Activated CD8-positive, alpha-beta T cell treated with anti-CD3 and anti-CD28 coated beads, Interleukin-2, amount 10 ng/mL, durations not matched to agents 7 days and 5 days (primary cell): ENCODE measurements at regions not wholly inside any gene's neighbourhood (a gene's known extent, or its start where the extent isn't known, plus 50 kb on each side); places are given as distances from the start of the nearest gene placed in this dataset.

Source experiments
- ATAC-seq: fragments of 150-1000 bp; cut with Tn5 transposase; one replicate; pipeline ENCODE4 v1.10.0; 2021; ENCODE audit warnings: moderate library complexity
- CTCF ChIA-PET: fragments of 350-600 bp; sonication (Branson Sonifier 250); formaldehyde crosslinking; loops from one replicate; lab custom pipeline; 2021; ENCODE audit warnings: antibody characterized with exemption; lab: Charles Lee
- POLR2A ChIA-PET: fragments of 350-600 bp; sonication (Branson Sonifier 250); formaldehyde crosslinking; loops from one replicate; lab custom pipeline; 2021; ENCODE audit warnings: antibody characterized with exemption; lab: Charles Lee
- DNase-seq: peaks from one replicate; pipeline ENCODE4 v3.0.0-alpha.2; 2020
- H3K27ac Mint-ChIP-seq: one replicate; pipeline ENCODE4 v1.8.0; 2021; ENCODE audit warnings: mild to moderate bottlenecking, mixed read lengths
- H3K27me3 Mint-ChIP-seq: one replicate; pipeline ENCODE4 v1.8.0; 2021; ENCODE audit warnings: low read depth, mixed read lengths
- H3K36me3 Mint-ChIP-seq: one replicate; pipeline ENCODE4 v1.8.0; 2021; ENCODE audit warnings: low read depth, mixed read lengths
- H3K4me1 Mint-ChIP-seq: one replicate; pipeline ENCODE4 v1.8.0; 2021; ENCODE audit warnings: low read depth, mixed read lengths
- H3K4me3 Mint-ChIP-seq: one replicate; pipeline ENCODE4 v1.8.0; 2021; ENCODE audit warnings: mild to moderate bottlenecking, mixed read lengths
- H3K9me3 Mint-ChIP-seq: one replicate; pipeline ENCODE4 v1.8.0; 2022; ENCODE audit warnings: mixed read lengths; ENCODE audit not compliant: insufficient read depth

DNA sequence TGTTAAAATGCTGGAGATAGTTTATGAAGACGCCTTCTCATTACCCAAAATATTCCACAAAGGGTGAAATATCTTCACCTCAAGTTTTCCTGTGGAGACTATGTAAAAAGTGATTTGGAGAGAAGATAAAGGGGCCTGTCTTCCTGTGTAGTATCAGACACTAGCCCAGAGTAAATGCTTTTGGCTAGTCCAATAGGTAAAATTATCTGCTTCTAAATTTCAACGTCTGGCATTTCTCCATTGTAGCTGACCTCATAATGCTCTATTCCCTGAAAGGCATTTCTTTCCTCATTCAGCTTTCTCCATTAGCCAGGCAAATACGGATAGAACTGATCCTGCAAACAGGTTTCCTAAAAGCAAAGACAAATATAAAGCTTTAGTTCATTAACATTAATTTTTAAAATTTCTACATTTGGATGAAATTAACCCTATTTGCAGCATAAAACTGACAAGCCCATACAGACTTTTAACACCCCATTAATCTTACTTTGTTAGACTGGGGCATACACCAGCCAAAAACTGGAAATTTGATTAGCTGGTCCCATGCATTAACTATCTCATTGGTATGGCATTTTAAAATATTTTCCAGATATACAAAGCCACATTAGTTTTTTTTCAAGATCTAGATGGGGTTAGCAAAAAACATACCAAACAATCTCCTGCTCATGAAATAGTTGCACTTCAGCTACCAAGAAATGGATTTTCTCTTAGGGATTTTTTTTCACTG, 548.8 kb downstream of the EFNA5 start:
- ChIA-PET POLR2A (no interaction called here), CTCF (interaction anchor here (1.3 kb wide), 1 partner anchor 127 kb away, joined by 3 read pairs; no protein-coding TSS in a partner anchor)
- no peak overlapping the region for H3K4me3 Mint-ChIP-seq
- ATAC-seq (no peak), DNase-seq (no peak)
- no peaks in the 10 kb centered on the region for H3K36me3 Mint-ChIP-seq
- H3K9me3 Mint-ChIP-seq, result no peaks in the 10 kb centered on the region
- no peaks in the 10 kb centered on the region for H3K27me3 Mint-ChIP-seq
- H3K27ac Mint-ChIP-seq, result no peak overlapping the region
- H3K4me1 Mint-ChIP-seq, result no peaks in the 10 kb centered on the region

DNA sequence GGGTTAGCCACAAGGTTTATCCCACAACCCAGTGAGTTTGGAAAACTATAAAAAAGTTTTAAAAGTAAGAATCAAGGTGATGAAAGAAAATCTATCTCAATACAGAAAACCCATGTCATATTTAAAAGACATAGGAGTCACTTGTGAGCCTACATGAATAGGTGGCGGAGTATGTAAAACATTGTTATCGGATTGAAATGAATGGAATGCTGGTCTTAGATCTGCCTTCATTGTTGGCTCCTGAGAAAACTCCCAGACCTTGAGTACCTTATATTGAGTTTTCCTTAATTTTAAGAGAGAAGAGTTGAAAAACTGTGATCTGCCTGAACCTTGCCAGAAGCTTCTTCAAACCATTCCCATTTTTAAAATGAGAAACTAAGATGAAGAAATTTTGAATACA, 551.1 kb downstream of the EFNA5 start:
- H3K4me3 Mint-ChIP-seq, result no peak overlapping the region
- H3K4me1 Mint-ChIP-seq, result no peaks in the 10 kb centered on the region
- no peaks in the 10 kb centered on the region for H3K27me3 Mint-ChIP-seq
- ATAC-seq, result no peak
- no peak for DNase-seq
- no peaks in the 10 kb centered on the region for H3K9me3 Mint-ChIP-seq
- no peaks in the 10 kb centered on the region for H3K36me3 Mint-ChIP-seq
- ChIA-PET CTCF (no interaction called here), POLR2A (no interaction called here)
- no peak overlapping the region for H3K27ac Mint-ChIP-seq

DNA sequence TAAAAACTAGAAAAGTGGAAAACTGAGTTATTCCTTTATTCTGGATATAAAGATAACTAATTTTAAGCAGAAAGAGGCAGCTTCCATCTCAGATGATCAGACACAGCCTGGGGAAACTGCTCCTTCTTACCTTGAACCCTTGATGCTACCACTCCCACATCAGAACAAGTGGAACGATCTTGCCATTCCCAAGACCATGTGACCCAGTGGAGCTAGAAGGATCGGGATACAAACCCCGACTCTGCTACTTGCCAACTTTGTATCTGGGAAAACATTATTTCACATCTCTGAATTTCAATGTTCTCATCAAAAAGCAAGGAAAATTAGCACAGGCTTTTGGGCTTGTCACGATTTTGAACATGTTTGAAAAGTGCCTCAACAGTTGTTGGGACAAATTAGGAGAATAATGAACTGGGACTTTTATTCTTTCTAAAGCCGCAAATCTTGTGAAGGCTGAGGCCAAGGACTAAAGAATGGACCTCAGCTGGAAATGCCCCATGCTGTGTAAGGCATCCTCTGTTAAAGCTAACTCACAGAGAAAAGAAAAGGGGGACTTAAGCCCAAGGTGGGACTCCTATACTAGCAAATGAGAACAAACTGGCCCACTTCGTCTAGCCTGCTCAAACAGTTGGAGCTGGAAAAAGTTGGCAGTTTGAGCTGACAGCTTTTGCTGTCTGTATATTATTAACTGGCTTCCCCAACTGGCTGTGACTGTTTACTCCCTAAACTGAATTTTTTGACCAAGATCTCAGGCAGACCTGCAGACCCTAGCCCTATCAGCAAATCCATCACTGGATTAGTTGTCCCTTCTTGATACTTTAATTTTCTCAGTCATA, 552.3 kb downstream of the EFNA5 start:
- ChIA-PET POLR2A (no interaction called here), CTCF (no interaction called here)
- no peak for DNase-seq
- Mint-ChIP-seq H3K4me3 (no peak overlapping the region), H3K27ac (no peak overlapping the region), H3K4me1 (no peaks in the 10 kb centered on the region), H3K36me3 (no peaks in the 10 kb centered on the region), H3K9me3 (no peaks in the 10 kb centered on the region), H3K27me3 (no peaks in the 10 kb centered on the region)
- ATAC-seq, result no peak

DNA sequence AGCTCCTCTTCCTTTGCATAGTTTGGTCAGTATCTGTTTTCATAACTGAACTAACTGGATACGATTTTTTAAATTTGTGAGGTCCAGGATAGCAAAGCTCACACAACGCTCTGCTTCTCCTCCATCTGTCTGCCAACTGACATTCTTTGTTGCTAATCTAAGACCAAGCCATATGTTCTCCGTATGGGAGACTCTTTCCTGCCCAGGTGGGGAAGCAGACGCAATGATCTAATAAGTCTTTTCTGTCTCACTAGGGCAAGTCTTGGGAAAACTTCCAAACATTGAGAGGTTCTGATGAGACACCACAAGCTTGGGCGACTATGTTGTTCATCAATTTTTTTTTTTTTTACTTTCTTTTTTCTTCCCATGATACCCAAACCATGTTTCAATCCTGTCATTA, 558.5 kb downstream of the EFNA5 start:
- ATAC-seq (no peak), DNase-seq (no peak)
- ChIA-PET CTCF (no interaction called here), POLR2A (no interaction called here)
- H3K27me3 Mint-ChIP-seq, result no peaks in the 10 kb centered on the region
- no peaks in the 10 kb centered on the region for H3K9me3 Mint-ChIP-seq
- no peak overlapping the region for H3K4me3 Mint-ChIP-seq
- no peak overlapping the region for H3K27ac Mint-ChIP-seq
- H3K36me3 Mint-ChIP-seq, result no peaks in the 10 kb centered on the region
- H3K4me1 Mint-ChIP-seq, result no peaks in the 10 kb centered on the region

DNA sequence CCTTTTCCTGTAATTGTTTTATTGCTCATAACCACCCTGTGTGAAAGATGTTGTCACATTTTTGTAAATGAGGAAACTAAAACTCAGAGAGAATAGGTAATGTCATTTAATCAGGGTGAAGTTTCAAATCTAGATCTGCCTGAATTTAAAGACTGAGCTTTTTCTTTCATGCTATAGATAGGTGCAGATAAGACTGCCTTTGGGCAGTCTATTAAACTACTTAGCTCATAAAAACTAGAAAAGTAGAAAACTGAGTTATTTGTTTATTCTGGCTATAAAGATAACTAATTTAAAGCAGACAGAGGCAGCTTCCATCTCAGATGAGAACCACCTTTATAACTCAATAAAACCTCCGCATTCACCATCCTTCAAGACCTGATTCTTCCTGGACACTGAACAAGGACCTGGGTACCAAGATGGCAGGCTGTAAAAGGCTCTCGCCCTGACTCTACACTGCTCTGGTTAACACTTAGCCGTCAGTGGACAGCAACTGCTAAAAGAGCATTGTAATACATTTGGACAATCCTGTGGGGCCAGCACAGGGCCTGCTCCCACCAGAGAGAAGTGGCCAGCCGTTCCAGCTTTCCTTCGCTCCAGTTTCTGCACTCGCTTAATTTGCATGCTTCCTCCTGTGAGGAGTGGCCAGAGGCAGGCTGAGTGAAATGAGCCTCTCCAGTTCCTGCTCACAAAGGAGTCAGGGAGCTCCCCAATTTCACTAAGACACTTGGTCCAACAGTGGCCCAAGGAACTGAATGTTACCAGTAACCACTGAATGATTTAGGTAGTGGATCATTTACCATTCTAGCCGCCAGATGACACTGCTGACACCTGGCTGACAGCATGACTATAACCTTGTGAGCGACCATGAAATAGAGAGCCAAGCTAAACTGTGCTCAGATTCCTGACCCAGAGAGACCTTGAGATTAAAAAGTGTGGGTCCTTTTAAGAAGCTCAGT, 566.4 kb downstream of the EFNA5 start:
- ChIA-PET POLR2A (no interaction called here), CTCF (no interaction called here)
- Mint-ChIP-seq H3K27ac (no peak overlapping the region), H3K4me1 (no peaks in the 10 kb centered on the region), H3K9me3 (no peaks in the 10 kb centered on the region), H3K4me3 (no peak overlapping the region), H3K27me3 (no peaks in the 10 kb centered on the region), H3K36me3 (no peaks in the 10 kb centered on the region)
- ATAC-seq (no peak), DNase-seq (no peak)

- Mint-ChIP-seq H3K27ac (no peak overlapping the region), H3K27me3 (no peaks in the 10 kb centered on the region), H3K36me3 (no peaks in the 10 kb centered on the region), H3K4me1 (no peaks in the 10 kb centered on the region), H3K4me3 (no peak overlapping the region), H3K9me3 (no peaks in the 10 kb centered on the region)
- DNase-seq (no peak), ATAC-seq (no peak)
- POLR2A ChIA-PET, result no interaction called here
- CTCF ChIA-PET, result no interaction called here
These were observed 567.2 kb downstream of the EFNA5 start for GRCh38 chr5:107103522-107103921.

- CTCF ChIA-PET, result no interaction called here
- no peak for DNase-seq
- Mint-ChIP-seq H3K36me3 (no peaks in the 10 kb centered on the region), H3K4me3 (no peak overlapping the region), H3K9me3 (no peaks in the 10 kb centered on the region), H3K27ac (no peak overlapping the region), H3K27me3 (no peaks in the 10 kb centered on the region), H3K4me1 (no peaks in the 10 kb centered on the region)
- POLR2A ChIA-PET, result no interaction called here
- ATAC-seq, result no peak
These were observed 570.6 kb downstream of the EFNA5 start for GRCh38 chr5:107100121-107100520.

DNA sequence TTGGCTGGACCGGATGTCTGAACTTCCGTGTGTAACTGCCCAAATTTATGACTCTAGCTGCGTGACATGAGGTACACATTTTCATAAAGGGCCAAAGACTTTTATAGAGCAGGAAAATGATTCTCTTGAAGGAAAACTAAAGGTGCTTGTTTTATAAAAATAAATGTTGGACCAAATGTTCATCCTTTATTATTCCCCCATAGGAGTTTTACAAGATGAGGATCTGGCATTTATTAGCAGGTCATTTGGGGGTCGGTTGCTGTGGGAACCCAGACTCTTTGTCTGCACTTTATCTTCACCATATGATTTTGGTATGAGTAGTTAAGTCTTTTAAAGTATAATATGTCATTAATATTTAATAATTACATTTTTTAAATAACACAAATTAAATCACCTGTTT, 571.2 kb downstream of the EFNA5 start:
- Mint-ChIP-seq H3K36me3 (no peaks in the 10 kb centered on the region), H3K4me3 (no peak overlapping the region), H3K27me3 (no peaks in the 10 kb centered on the region), H3K27ac (no peak overlapping the region), H3K9me3 (no peaks in the 10 kb centered on the region), H3K4me1 (no peaks in the 10 kb centered on the region)
- POLR2A ChIA-PET, result no interaction called here
- ATAC-seq (no peak), DNase-seq (no peak)
- CTCF ChIA-PET, result no interaction called here

GRCh38 chr5:107092695-107093094, 578.0 kb downstream of the EFNA5 start:
- ATAC-seq (no peak), DNase-seq (no peak)
- ChIA-PET CTCF (no interaction called here), POLR2A (no interaction called here)
- no peaks in the 10 kb centered on the region for H3K9me3 Mint-ChIP-seq
- H3K4me1 Mint-ChIP-seq, result no peaks in the 10 kb centered on the region
- H3K36me3 Mint-ChIP-seq, result no peaks in the 10 kb centered on the region
- no peak overlapping the region for H3K4me3 Mint-ChIP-seq
- H3K27me3 Mint-ChIP-seq, result no peaks in the 10 kb centered on the region
- H3K27ac Mint-ChIP-seq, result no peak overlapping the region

GRCh38 chr5:107090506-107090905, 580.2 kb downstream of the EFNA5 start:
- Mint-ChIP-seq H3K27me3 (no peaks in the 10 kb centered on the region), H3K27ac (no peak overlapping the region), H3K9me3 (no peaks in the 10 kb centered on the region), H3K4me3 (no peak overlapping the region), H3K4me1 (no peaks in the 10 kb centered on the region), H3K36me3 (no peaks in the 10 kb centered on the region)
- DNase-seq, result no peak
- POLR2A ChIA-PET, result no interaction called here
- CTCF ChIA-PET, result no interaction called here
- ATAC-seq, result no peak

DNA sequence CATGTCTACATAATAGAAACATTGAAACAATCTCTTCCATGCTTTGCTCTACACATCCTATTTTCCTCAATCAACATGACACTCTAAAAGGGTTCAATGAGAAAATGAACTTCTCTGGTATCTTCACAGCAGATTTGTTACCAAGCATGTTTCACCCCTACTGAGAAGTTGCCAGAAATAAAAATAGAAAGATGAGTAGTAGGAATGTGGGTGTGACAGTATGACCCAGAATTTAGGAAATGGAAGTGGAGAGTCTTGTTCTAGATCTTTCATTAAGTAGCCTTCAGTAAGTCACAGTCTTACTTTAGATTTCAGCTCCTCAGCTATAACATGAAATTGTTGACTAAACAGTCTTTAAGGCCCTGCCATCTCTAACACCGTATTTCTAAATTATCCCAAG, 581.8 kb downstream of the EFNA5 start:
- ChIA-PET POLR2A (no interaction called here), CTCF (no interaction called here)
- no peaks in the 10 kb centered on the region for H3K4me1 Mint-ChIP-seq
- ATAC-seq, result no peak
- H3K27ac Mint-ChIP-seq, result no peak overlapping the region
- H3K4me3 Mint-ChIP-seq, result no peak overlapping the region
- no peaks in the 10 kb centered on the region for H3K36me3 Mint-ChIP-seq
- H3K27me3 Mint-ChIP-seq, result no peaks in the 10 kb centered on the region
- no peak for DNase-seq
- H3K9me3 Mint-ChIP-seq, result no peaks in the 10 kb centered on the region

DNA sequence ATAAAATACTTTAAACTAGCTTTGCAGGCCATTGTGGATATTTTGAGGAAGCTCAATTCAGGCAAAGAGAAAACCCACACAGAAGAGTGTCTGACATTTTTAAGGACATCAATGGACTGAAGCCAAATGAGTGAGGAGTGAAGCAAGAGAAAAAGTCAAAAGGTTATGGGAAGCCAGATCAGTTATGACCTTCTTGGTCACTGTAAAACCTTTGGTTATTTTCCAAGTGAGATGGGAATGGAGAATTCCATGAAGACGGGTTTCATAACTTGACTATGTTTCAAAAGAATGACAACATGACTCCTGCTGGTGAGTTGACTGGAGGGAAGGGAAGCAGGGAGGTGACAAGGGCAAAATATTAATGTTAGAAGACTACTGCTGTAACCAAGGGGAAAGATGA, 585.2 kb downstream of the EFNA5 start:
- no peaks in the 10 kb centered on the region for H3K36me3 Mint-ChIP-seq
- ATAC-seq, result no peak
- no peak for DNase-seq
- no peaks in the 10 kb centered on the region for H3K9me3 Mint-ChIP-seq
- CTCF ChIA-PET, result no interaction called here
- H3K27me3 Mint-ChIP-seq, result no peaks in the 10 kb centered on the region
- no peak overlapping the region for H3K4me3 Mint-ChIP-seq
- no peaks in the 10 kb centered on the region for H3K4me1 Mint-ChIP-seq
- POLR2A ChIA-PET, result no interaction called here
- H3K27ac Mint-ChIP-seq, result no peak overlapping the region
